GM23338 (cell line): ENCODE measurements at regions not wholly inside any gene's neighbourhood (a gene's known extent, or its start where the extent isn't known, plus 50 kb on each side); places are given as distances from the start of the nearest gene placed in this dataset.

Experiments
- ATAC-seq: fragments of 200-7000 bp; cut with Tn5 transposase; 3 replicates; pipeline ENCODE4 v1.9.1; 2020
- DNase-seq: peaks from one replicate; pipeline ENCODE4 v3.0.0-alpha.2; 2015; ENCODE audit warnings: low spot score
- H2AFZ ChIP-seq: fragments of 200-600 bp; sonication (generic); 2 replicates; pipeline ENCODE4 v1.8.0; 2016; ENCODE audit warnings: antibody characterized with exemption, mild to moderate bottlenecking, moderate library complexity
- H3F3A ChIP-seq: fragments of 200-600 bp; sonication (generic); replicated peaks from 2 replicates; pipeline ENCODE4 v1.8.0; 2017; ENCODE audit warnings: antibody characterized with exemption, mixed run types, low read depth
- H3K27ac ChIP-seq: fragments of 200-600 bp; sonication (generic); 2 replicates; pipeline ENCODE4 v1.6.1; 2016; ENCODE audit warnings: low read depth
- H3K27me3 ChIP-seq: fragments of 200-600 bp; sonication (generic); 2 replicates; pipeline ENCODE4 v1.8.0; 2016; ENCODE audit warnings: mild to moderate bottlenecking, mixed run types, moderate library complexity; ENCODE audit not compliant: insufficient read depth
- H3K36me3 ChIP-seq: fragments of 200-600 bp; sonication (generic); 2 replicates; pipeline ENCODE4 v1.8.0; 2016; ENCODE audit warnings: mild to moderate bottlenecking; ENCODE audit not compliant: insufficient read depth
- H3K4me1 ChIP-seq: fragments of 200-600 bp; sonication (generic); 2 replicates; pipeline ENCODE4 v1.8.0; 2016; ENCODE audit warnings: mild to moderate bottlenecking, moderate library complexity; ENCODE audit not compliant: insufficient read depth
- H3K4me2 ChIP-seq: fragments of 200-600 bp; sonication (generic); 2 replicates; pipeline ENCODE4 v1.7.1; 2017; ENCODE audit warnings: mixed run types
- H3K4me3 ChIP-seq: fragments of 200-600 bp; sonication (generic); 2 replicates; pipeline ENCODE4 v1.6.1; 2016; ENCODE audit warnings: mixed run types
- H3K79me2 ChIP-seq: fragments of 200-600 bp; sonication (generic); replicated peaks from 2 replicates; pipeline ENCODE4 v1.8.0; 2017; ENCODE audit warnings: mild to moderate bottlenecking; ENCODE audit not compliant: insufficient read depth
- H3K9me2 ChIP-seq: fragments of 200-600 bp; sonication (generic); 2 replicates; pipeline ENCODE4 v1.8.0; 2017; ENCODE audit not compliant: insufficient read depth
- H4K20me1 ChIP-seq: fragments of 200-600 bp; sonication (generic); replicated peaks from 2 replicates; pipeline ENCODE4 v1.8.0; 2017; ENCODE audit warnings: mild to moderate bottlenecking; ENCODE audit not compliant: insufficient read depth
- H3K27ac Mint-ChIP-seq: 2 replicates; pipeline ENCODE4 v1.8.0; 2020; ENCODE audit warnings: inconsistent platforms, mild to moderate bottlenecking, moderate library complexity, mixed read lengths
- H3K27me3 Mint-ChIP-seq: 3 replicates; pipeline ENCODE4 v1.8.0; 2022; ENCODE audit warnings: low read depth, mild to moderate bottlenecking, moderate library complexity, mixed read lengths, inconsistent platforms; ENCODE audit not compliant: insufficient read depth, poor library complexity
- H3K36me3 Mint-ChIP-seq: 3 replicates; pipeline ENCODE4 v1.8.0; 2021; ENCODE audit warnings: low read depth, mild to moderate bottlenecking, inconsistent platforms, moderate library complexity, mixed read lengths
- H3K4me1 Mint-ChIP-seq: 3 replicates; pipeline ENCODE4 v1.8.0; 2020; ENCODE audit warnings: mild to moderate bottlenecking, inconsistent platforms, mixed read lengths
- H3K4me3 Mint-ChIP-seq: 3 replicates; pipeline ENCODE4 v1.8.0; 2021; ENCODE audit warnings: moderate library complexity, mild to moderate bottlenecking, inconsistent platforms, mixed read lengths
- H3K9me3 Mint-ChIP-seq: 3 replicates; pipeline ENCODE4 v1.8.0; 2020; ENCODE audit warnings: moderate library complexity, mild to moderate bottlenecking, inconsistent platforms, mixed read lengths
- CREB1 ChIP-seq: fragments of 250-450 bp; sonication (Bioruptor Pico); IDR thresholded peaks from 2 replicates; pipeline ENCODE4 v1.5.0; 2020; ENCODE audit warnings: low read depth, mild to moderate bottlenecking, moderate library complexity
- EZH2 ChIP-seq: fragments of 200-600 bp; sonication (generic); IDR thresholded peaks from one replicate; pipeline ENCODE4 v1.8.0; 2017; ENCODE audit warnings: antibody characterized with exemption, mild to moderate bottlenecking, low read depth; ENCODE audit not compliant: unreplicated experiment
- EZH2phosphoT487 ChIP-seq: fragments of 200-600 bp; sonication (generic); IDR thresholded peaks from one replicate; pipeline ENCODE4 v1.8.1; 2018; ENCODE audit warnings: antibody characterized with exemption; ENCODE audit not compliant: unreplicated experiment
- JUNB ChIP-seq: IDR thresholded peaks from one replicate; pipeline ENCODE4 v1.6.1; 2016; ENCODE audit warnings: antibody characterized with exemption; ENCODE audit not compliant: unreplicated experiment
- NANOG ChIP-seq: IDR thresholded peaks from 2 replicates; pipeline ENCODE4 v1.6.1; 2016; ENCODE audit warnings: antibody characterized with exemption, borderline replicate concordance
- POLR2AphosphoS5 ChIP-seq: IDR thresholded peaks from 2 replicates; pipeline ENCODE4 v1.6.1; 2016; ENCODE audit warnings: antibody characterized with exemption, low read depth
- STAT1 ChIP-seq: IDR thresholded peaks from one replicate; pipeline ENCODE4 v1.6.1; 2016; ENCODE audit warnings: antibody characterized with exemption; ENCODE audit not compliant: unreplicated experiment
- ZNF331 ChIP-seq: fragments of 250-450 bp; sonication (Bioruptor Pico); IDR thresholded peaks from 2 replicates; pipeline ENCODE4 v1.5.0; 2020; ENCODE audit warnings: low read depth, mild to moderate bottlenecking, moderate library complexity
- TF ChIP-seq, protein P1 (sequence below): IDR thresholded peaks from 2 replicates; pipeline ENCODE4 v1.6.1; 2016; ENCODE audit warnings: antibody characterized with exemption
- TF ChIP-seq, protein P2 (sequence below): IDR thresholded peaks from one replicate; pipeline ENCODE4 v1.6.1; 2018; ENCODE audit warnings: antibody characterized with exemption; ENCODE audit not compliant: unreplicated experiment
- TF ChIP-seq, protein P3 (sequence below), 2 experiments: fragments of 200-600 bp in 1 of 2; sonication (generic) in 1 of 2; conservative IDR thresholded peaks; 2 replicates each; pipeline versions ENCODE4 v1.5.1 to v1.6.1; 2016 to 2017; ENCODE audit warnings: antibody characterized with exemption in 2 of 2, low read depth in 2 of 2, mild to moderate bottlenecking in 2 of 2, moderate library complexity in 1 of 2

DNA sequence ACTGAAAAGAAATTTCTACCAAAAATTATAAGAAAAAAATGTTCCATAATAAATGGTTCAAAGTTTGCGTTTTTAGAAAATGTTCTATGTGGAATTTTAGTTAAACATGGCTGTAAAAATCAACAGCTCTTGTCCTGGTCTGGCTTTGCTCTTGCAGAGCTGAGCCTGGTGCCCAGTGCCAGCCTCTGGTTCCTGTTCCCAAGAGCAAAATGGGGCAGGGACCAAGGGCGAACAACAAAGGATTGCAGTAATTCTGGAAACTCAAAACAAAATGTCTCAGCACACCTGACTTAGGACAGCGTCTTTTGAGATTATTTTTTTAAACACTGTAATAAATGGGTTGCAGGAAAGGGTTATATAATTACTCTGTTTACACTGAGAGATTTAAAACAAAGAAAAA, 174.7 kb downstream of the ANAPC1 start:
- no peak overlapping the region for H3K27ac Mint-ChIP-seq
- DNase-seq (no peak), ATAC-seq (no peak)
- H4K20me1 ChIP-seq, result no peaks in the 10 kb centered on the region
- H2AFZ ChIP-seq, result no peak overlapping the region
- H3K9me3 Mint-ChIP-seq, result peaks cover 15% of the 10 kb centered on the region
- H3K27me3 ChIP-seq, result no peaks in the 10 kb centered on the region
- H3K4me1 Mint-ChIP-seq, result peaks cover 43% of the 10 kb centered on the region
- H3F3A ChIP-seq, result peaks cover 10% of the 10 kb centered on the region
- H3K9me2 ChIP-seq, result no peaks in the 10 kb centered on the region
- TF ChIP-seq POLR2AphosphoS5 (no peak), EZH2phosphoT487 (no peak), NANOG (no peak)
- TF ChIP-seq, protein P1, sequence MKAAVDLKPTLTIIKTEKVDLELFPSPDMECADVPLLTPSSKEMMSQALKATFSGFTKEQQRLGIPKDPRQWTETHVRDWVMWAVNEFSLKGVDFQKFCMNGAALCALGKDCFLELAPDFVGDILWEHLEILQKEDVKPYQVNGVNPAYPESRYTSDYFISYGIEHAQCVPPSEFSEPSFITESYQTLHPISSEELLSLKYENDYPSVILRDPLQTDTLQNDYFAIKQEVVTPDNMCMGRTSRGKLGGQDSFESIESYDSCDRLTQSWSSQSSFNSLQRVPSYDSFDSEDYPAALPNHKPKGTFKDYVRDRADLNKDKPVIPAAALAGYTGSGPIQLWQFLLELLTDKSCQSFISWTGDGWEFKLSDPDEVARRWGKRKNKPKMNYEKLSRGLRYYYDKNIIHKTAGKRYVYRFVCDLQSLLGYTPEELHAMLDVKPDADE, result no peak
- TF ChIP-seq, protein P2, sequence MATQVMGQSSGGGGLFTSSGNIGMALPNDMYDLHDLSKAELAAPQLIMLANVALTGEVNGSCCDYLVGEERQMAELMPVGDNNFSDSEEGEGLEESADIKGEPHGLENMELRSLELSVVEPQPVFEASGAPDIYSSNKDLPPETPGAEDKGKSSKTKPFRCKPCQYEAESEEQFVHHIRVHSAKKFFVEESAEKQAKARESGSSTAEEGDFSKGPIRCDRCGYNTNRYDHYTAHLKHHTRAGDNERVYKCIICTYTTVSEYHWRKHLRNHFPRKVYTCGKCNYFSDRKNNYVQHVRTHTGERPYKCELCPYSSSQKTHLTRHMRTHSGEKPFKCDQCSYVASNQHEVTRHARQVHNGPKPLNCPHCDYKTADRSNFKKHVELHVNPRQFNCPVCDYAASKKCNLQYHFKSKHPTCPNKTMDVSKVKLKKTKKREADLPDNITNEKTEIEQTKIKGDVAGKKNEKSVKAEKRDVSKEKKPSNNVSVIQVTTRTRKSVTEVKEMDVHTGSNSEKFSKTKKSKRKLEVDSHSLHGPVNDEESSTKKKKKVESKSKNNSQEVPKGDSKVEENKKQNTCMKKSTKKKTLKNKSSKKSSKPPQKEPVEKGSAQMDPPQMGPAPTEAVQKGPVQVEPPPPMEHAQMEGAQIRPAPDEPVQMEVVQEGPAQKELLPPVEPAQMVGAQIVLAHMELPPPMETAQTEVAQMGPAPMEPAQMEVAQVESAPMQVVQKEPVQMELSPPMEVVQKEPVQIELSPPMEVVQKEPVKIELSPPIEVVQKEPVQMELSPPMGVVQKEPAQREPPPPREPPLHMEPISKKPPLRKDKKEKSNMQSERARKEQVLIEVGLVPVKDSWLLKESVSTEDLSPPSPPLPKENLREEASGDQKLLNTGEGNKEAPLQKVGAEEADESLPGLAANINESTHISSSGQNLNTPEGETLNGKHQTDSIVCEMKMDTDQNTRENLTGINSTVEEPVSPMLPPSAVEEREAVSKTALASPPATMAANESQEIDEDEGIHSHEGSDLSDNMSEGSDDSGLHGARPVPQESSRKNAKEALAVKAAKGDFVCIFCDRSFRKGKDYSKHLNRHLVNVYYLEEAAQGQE, result no peak
- TF ChIP-seq, protein P3, sequence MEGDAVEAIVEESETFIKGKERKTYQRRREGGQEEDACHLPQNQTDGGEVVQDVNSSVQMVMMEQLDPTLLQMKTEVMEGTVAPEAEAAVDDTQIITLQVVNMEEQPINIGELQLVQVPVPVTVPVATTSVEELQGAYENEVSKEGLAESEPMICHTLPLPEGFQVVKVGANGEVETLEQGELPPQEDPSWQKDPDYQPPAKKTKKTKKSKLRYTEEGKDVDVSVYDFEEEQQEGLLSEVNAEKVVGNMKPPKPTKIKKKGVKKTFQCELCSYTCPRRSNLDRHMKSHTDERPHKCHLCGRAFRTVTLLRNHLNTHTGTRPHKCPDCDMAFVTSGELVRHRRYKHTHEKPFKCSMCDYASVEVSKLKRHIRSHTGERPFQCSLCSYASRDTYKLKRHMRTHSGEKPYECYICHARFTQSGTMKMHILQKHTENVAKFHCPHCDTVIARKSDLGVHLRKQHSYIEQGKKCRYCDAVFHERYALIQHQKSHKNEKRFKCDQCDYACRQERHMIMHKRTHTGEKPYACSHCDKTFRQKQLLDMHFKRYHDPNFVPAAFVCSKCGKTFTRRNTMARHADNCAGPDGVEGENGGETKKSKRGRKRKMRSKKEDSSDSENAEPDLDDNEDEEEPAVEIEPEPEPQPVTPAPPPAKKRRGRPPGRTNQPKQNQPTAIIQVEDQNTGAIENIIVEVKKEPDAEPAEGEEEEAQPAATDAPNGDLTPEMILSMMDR (conservative IDR thresholded peaks at IDR 0.05; ENCODE audit: low read depth in 2 of 2), result no peak
- H3K79me2 ChIP-seq, result no peaks in the 10 kb centered on the region
- H3K27ac ChIP-seq, result no peak overlapping the region
- H3K36me3 ChIP-seq, result no peaks in the 10 kb centered on the region
- peaks cover 16% of the 10 kb centered on the region for H3K27me3 Mint-ChIP-seq
- H3K4me3 ChIP-seq, result no peak overlapping the region
- H3K36me3 Mint-ChIP-seq, result peaks cover 15% of the 10 kb centered on the region; the same call in 1 of the 3 replicates
- peaks cover 9% of the 10 kb centered on the region for H3K4me1 ChIP-seq
- no peak overlapping the region for H3K4me2 ChIP-seq
- H3K4me3 Mint-ChIP-seq, result no peak overlapping the region

DNA sequence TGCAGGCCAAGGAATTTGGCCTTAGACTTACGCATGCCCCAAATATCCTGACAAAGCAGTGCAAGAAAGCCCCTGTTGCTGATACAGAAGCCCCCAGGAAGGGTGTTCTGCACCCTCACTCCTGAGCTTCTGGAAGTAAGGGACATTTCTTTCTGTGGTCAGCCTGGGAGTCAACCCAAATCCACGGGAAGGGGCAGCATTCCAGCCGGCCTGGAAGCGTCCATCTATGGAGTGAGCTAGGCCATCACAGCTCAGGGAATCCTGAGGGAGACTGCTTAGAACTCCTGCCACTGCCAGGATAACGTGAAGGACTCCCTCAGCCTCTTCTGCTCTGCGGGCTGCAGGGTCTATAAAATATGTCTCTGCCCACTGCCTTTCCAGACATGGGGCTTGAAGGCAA, 173.9 kb downstream of the ANAPC1 start:
- Histone ChIP-seq H3F3A (peaks cover 7% of the 10 kb centered on the region), H3K4me2 (no peak overlapping the region), H3K27ac (no peak overlapping the region), H3K9me2 (no peaks in the 10 kb centered on the region), H3K4me3 (no peak overlapping the region), H3K36me3 (no peaks in the 10 kb centered on the region), H3K27me3 (no peaks in the 10 kb centered on the region), H4K20me1 (no peaks in the 10 kb centered on the region), H2AFZ (no peak overlapping the region), H3K4me1 (peaks cover 9% of the 10 kb centered on the region), H3K79me2 (no peaks in the 10 kb centered on the region)
- H3K4me3 Mint-ChIP-seq, result no peak overlapping the region
- H3K9me3 Mint-ChIP-seq, result peaks cover 15% of the 10 kb centered on the region
- H3K27me3 Mint-ChIP-seq, result peaks cover 16% of the 10 kb centered on the region
- peaks cover 38% of the 10 kb centered on the region for H3K4me1 Mint-ChIP-seq
- H3K27ac Mint-ChIP-seq, result no peak overlapping the region
- peaks cover 15% of the 10 kb centered on the region; the same call in 1 of the 3 replicates for H3K36me3 Mint-ChIP-seq
- no peak for ATAC-seq
- no peak for DNase-seq
- no peak for TF ChIP-seq EZH2
- TF ChIP-seq EZH2phosphoT487, result no peak
- TF ChIP-seq, protein P3 (conservative IDR thresholded peaks at IDR 0.05; ENCODE audit: low read depth in 2 of 2), result no peak
- no peak for TF ChIP-seq ZNF331
- no peak for TF ChIP-seq JUNB
- no peak for TF ChIP-seq CREB1 (CRISPR knock-in tag)
- TF ChIP-seq, protein P1, result no peak
- TF ChIP-seq STAT1, result no peak
